SKM-1 treated with dmso at 0.1 percent for 144 hours (cell line): ENCODE measurements at regions not wholly inside any gene's neighbourhood (a gene's known extent, or its start where the extent isn't known, plus 50 kb on each side); places are given as distances from the start of the nearest gene placed in this dataset.
A peak's percentile ranks its signal among the peaks of the same experiment; 100 is the strongest.
"Not testable (repeated sequence)": the region's sequence is repeated elsewhere in the genome, so short reads cannot be mapped to it uniquely, and the experiment has no call there.

Experiments
- DNase-seq: peaks from one replicate; lab custom pipeline; 2025; ENCODE audit not compliant: unreplicated experiment; lab: John Stamatoyannopoulos, UW

- DNase-seq, result peak; percentile 16
These were observed 70.3 kb downstream of the ARL9 start for GRCh38 chr4:56575820-56576429.

DNA sequence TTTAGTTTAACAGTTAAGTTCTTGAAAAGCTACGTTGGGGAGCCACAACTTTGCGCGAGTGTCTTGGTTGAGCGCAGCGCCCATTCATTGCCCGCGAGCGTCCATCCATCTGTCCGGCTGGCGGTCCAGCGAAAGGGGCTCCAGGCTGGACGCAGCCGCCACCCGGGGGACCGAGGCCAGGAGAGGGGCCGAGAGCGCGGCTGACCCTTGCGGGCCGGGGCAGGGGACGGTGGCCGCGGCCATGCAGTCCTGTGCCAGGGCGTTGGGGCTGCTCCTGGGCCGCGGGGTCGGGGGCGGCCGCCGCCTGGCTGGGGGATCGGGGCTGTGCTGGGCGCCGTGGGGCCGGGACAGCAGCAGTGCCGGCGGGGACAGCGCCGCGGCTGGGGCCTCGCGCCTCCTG is 86.8 kb downstream of the ARL9 start:
- not testable (repeated sequence) for DNase-seq
